Fibroblast of pulmonary artery (primary cell): ENCODE measurements at regions not wholly inside any gene's neighbourhood (a gene's known extent, or its start where the extent isn't known, plus 50 kb on each side); places are given as distances from the start of the nearest gene placed in this dataset.

Experiments
- DNase-seq: peaks from one replicate; pipeline ENCODE4 v3.0.0-alpha.2; 2010; ENCODE audit warnings: low read depth
- H3K4me3 ChIP-seq: replicated peaks from 2 replicates; pipeline ENCODE4 v1.5.1; 2011; ENCODE audit warnings: low read depth, mild to moderate bottlenecking, control low read depth, low read length, moderate library complexity
- TF ChIP-seq, protein P1 (sequence below): IDR thresholded peaks from 2 replicates; pipeline ENCODE4 v1.5.1; 2011; ENCODE audit warnings: mild to moderate bottlenecking, control low read depth, low read length, inconsistent platforms; ENCODE audit errors: missing control alignments

DNA sequence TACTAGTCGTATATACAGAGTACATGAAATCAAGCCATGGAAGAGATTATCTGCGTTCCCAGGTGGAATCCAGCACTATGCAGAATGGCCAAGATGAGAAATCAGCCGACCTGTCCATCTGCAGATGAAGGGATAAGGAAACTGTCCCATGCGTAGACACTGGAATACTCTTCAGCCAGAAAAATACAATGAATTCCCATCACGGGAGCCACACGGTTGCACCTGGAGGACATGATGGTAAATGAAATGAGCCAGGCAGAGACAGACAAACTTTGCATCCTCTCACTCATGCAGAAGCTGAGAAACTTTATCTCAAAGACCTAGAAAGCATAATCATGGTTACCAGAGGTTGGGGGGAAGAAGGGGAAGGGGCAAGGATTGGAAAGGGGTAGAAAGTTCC is 111.9 kb upstream of the TOP3B start:
- no peak overlapping the region for H3K4me3 ChIP-seq

DNA sequence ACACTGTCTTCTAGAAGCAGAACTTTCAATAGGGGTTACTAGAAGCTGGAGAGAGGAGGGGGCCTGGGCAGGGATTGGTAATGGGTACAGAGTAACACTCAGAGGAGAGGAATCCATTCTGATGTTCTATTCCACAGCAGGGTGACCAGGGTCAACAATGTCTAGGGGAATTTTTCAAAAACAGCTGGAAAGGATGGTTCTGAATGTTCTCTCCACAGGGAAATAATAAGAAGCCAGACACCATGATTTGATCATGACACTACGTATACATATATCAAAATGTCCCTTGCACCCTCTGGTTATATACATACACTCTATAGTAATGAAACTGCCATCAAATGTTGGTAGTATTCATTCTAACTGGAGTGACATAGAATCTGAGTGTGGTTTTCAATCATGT is 111.2 kb upstream of the TOP3B start:
- H3K4me3 ChIP-seq, result no peak overlapping the region
- DNase-seq, result no peak
- TF ChIP-seq, protein P1, sequence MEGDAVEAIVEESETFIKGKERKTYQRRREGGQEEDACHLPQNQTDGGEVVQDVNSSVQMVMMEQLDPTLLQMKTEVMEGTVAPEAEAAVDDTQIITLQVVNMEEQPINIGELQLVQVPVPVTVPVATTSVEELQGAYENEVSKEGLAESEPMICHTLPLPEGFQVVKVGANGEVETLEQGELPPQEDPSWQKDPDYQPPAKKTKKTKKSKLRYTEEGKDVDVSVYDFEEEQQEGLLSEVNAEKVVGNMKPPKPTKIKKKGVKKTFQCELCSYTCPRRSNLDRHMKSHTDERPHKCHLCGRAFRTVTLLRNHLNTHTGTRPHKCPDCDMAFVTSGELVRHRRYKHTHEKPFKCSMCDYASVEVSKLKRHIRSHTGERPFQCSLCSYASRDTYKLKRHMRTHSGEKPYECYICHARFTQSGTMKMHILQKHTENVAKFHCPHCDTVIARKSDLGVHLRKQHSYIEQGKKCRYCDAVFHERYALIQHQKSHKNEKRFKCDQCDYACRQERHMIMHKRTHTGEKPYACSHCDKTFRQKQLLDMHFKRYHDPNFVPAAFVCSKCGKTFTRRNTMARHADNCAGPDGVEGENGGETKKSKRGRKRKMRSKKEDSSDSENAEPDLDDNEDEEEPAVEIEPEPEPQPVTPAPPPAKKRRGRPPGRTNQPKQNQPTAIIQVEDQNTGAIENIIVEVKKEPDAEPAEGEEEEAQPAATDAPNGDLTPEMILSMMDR, result no peak

More for the DNA sequence above, 111.9 kb upstream of the TOP3B start:
- no peak for DNase-seq
- TF ChIP-seq, protein P1, result no peak

DNA sequence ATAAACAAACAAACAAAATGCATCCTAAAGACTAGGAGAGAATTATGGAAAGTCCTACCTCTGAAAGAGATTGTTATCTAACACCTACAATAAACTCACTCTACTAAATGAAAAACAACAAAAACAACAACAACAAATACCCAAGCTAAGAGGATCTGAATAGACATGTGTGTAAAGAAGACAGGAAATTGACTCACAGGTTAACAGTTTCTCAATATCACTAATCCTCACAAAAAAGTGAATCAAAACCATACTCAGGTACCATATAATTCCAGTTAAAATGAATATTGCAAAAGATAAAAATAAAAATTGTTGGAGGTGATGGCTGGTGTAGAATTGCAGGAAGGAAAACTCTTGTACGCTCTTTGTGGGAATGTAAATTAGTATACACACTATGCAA is 110.4 kb upstream of the TOP3B start:
- DNase-seq, result no peak
- TF ChIP-seq, protein P1, result no peak
- no peak overlapping the region for H3K4me3 ChIP-seq

DNA sequence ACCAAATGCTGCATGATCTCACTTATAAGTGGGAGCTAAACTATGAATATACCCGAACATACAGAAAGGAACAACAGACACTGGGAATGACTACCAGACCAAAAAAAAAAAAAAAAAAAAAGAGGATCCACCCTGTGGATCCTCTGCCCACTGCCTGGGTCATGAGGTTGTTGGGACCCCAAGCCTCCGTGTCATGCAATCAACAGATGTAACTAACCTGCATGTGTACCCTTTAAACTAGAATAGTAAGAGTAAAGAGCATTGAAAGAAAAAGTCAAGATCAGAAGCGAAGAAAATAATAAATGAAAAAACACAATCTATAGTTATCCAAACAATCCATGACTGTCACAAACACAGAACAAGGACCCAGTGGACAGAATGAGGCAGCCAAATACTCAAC is 109.5 kb upstream of the TOP3B start:
- no peak for DNase-seq
- H3K4me3 ChIP-seq, result no peak overlapping the region
- TF ChIP-seq, protein P1, result no peak

DNA sequence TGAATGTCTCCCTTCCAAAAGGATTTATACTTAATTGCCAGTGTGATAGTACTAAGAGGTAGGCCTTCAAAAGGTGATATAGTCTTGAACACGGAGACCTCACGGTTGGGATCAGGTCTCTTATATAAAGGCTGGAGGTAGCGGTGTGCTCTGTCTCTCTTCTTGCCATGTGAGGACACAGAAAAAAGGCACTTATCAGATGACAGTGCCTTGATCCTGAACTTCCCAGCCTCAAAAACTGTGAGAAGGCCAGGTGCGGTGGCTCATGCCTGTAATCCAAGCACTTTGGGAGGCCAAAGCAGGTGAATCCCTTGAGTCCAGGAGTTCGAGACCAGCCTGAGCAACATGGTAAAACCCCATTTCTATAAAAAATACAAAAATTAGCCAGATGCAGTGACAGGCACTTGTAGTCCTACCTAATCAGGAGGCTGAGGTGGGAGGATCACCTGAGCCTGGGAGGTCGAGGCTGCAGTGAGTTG is 108.9 kb upstream of the TOP3B start:
- H3K4me3 ChIP-seq, result no peak overlapping the region
- no peak for DNase-seq
- TF ChIP-seq, protein P1, result no peak

DNA sequence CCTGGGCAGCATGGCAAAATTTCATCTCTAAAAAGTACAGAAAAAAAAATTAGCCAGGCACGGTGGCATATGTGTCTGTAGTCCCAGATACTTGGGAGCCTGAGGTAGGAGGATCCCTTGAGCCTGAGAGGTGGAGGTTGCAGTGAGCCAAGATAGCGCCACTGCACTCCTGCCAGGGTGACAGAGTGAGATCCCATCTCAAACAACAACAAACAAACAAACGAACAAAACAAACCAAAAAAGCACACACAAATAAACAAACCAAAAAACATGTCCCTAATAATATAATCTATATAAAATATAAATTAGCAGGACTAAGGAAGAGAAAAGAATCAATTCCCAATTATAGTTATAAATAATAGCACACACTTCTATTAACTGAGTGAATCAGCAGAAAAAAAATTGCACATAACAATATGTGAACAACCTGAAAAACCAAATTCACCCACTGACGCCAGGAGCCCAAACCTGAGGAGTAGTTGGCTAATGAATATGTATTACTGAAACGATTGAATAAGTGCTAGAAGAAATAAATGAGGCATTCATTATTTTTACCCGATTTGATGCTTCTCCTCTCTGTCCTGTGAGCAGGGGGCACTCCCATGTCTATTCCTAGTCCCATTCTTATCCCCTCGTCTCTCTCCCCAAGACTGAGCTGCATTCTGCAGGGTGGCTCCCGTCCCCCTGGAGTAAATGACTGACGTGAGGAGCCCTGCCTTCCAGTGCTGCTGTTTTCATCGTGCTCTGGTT is 108.2 kb upstream of the TOP3B start:
- DNase-seq, result no peak
- TF ChIP-seq, protein P1, result no peak
- no peak overlapping the region for H3K4me3 ChIP-seq
